Cerebellar cortex (tissue), 1 donor: ENCODE measurements at regions not wholly inside any gene's neighbourhood (a gene's known extent, or its start where the extent isn't known, plus 50 kb on each side); places are given as distances from the start of the nearest gene placed in this dataset.
"Not testable (repeated sequence)": the region's sequence is repeated elsewhere in the genome, so short reads cannot be mapped to it uniquely, and the experiment has no call there.

ENCODE experiments used
- DNase-seq: peaks from one replicate; pipeline ENCODE4 v3.0.0-alpha.2; 2015; ENCODE audit warnings: low spot score

DNA sequence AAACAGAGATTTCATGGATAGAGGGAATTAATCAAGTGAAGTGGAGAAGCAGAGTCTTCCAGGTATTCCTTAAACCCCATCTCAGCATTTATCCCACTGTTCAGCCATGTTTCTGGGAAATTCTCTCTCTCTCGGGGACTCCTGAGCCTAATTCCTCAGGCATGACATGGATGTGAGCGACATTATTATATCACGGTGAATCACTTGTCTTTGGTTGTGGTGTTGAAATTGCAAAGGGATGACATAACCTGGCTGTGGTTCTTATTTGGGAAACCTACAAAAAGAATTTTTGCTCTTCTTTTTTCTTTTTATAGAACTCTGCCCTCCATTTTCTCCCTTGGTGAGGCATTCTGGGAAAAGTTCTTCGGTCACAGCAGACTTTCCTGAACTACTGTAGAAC, 457.9 kb upstream of the PTGER4 start:
- DNase-seq, result no peak

DNA sequence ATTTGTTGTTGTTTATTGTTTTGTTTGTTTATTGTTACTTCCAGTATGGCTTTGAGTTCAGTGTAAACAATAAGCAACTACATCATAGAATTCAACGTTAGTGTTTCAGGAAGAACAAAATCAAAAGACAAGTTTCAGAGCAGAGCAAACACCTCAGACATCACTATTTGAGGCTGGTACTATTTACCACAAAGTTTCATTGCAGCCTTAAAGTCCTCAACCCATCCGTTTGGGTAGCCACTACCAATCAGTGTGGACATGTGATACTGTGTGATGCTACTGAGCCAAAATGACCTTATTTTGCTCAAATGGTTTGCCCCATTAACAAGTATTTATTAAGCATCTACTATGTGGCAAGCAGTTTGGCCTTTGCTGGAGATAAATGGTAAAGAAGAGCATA, 458.5 kb upstream of the PTGER4 start:
- no peak for DNase-seq

GRCh38 chr5:40220260-40220659, 459.5 kb upstream of the PTGER4 start:
- DNase-seq, result no peak

- DNase-seq, result no peak
These were observed 462.2 kb upstream of the PTGER4 start for GRCh38 chr5:40217553-40217952.

- DNase-seq, result no peak
These were observed 469.0 kb upstream of the PTGER4 start for GRCh38 chr5:40210694-40211093.

DNA sequence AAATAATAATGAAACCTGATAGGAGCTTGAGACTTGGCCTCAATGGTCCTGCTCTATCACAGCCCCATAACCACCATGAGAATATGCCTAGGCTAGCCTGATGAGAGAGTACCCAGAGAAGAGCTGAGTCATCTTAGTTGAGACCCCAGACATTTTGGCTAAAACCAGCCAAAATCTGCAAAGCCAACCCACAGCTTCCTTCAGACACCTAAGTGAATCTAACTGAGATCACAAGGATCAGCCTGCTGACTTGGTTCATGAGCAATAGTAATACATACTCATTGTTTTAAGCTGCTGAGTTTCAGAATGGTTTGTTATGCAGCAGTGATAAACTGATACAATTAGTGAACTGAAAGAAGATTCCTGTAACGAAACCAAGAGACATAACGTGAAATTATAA, 473.7 kb upstream of the PTGER4 start:
- no peak for DNase-seq

- no peak for DNase-seq
These were observed 475.6 kb upstream of the PTGER4 start for GRCh38 chr5:40204144-40204543.

DNA sequence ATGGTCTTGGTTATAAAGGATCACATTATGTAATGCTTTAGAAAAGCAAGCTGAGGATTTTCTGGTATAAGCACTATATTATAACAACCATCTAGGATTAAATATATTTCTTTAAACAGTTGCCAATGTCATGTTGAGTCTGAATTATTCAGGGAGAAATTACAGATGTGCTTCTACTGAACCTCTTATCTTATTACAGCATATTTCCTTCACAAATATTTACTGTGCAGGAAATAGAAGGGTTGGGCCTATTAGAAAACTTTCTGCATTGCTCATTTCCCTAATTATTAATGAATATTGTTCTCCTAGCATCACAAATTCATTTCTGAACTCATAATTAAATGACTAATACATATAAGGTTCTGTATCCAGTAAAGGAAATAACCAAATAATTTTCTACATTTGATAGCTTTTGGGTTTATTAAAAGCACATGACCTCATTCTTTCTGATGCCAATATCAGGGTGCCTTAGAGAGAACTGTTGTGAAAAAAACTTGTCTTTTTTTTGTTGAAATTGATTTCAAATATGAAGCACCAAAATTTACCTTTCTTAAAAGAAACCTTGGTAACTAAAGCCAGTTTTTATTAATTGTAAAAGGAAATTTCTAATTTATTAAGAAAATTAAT, 476.8 kb upstream of the PTGER4 start:
- DNase-seq, result no peak

DNA sequence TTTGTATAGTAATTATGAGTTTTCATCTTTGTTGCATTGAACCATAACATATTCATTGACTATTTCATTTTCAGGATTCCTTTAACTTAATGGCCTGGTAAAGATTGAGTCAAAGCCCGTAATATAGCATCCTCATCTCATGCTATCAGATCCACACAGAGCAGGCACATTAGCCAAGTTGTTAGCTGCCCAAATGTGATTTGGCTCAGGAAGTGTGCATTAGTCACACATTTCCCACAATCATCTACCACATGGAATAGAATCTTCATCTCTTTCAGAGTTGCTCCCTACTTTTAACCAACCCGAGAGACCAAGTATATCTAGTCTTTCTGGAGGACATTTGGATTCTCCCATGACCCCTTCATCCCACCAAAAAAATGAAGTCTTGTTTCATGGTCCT, 481.0 kb upstream of the PTGER4 start:
- DNase-seq, result no peak

- DNase-seq, result not testable (repeated sequence)
These were observed 484.1 kb upstream of the PTGER4 start for GRCh38 chr5:40195574-40195973.

- DNase-seq, result no peak
These were observed 488.6 kb upstream of the PTGER4 start for GRCh38 chr5:40191150-40191549.

DNA sequence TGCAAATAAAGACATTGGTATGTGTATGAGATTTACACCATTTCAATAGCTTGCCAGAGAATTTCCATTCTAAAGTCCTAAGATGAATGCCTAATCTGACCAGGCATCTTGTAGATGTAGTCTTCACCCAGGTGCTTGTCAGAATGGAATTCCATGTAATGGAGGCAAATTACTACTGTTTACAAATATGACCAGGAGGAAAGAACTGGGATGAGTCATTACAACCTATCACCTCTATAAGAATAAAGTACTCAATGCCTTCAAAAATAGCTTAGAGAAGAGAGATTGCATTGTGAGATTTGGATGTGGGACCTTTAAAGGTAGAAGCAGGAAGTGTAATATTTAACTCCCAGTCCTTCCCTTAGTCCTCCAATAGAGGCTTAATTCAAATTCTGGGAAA, 507.0 kb upstream of the PTGER4 start:
- DNase-seq, result no peak

- DNase-seq, result no peak
These were observed 507.7 kb upstream of the PTGER4 start for GRCh38 chr5:40171971-40172370.

- DNase-seq, result no peak
These were observed 512.4 kb upstream of the PTGER4 start for GRCh38 chr5:40167283-40167682.

GRCh38 chr5:40166802-40167201, 512.9 kb upstream of the PTGER4 start:
- no peak for DNase-seq

GRCh38 chr5:40165789-40166728, 513.7 kb upstream of the PTGER4 start:
- no peak for DNase-seq

DNA sequence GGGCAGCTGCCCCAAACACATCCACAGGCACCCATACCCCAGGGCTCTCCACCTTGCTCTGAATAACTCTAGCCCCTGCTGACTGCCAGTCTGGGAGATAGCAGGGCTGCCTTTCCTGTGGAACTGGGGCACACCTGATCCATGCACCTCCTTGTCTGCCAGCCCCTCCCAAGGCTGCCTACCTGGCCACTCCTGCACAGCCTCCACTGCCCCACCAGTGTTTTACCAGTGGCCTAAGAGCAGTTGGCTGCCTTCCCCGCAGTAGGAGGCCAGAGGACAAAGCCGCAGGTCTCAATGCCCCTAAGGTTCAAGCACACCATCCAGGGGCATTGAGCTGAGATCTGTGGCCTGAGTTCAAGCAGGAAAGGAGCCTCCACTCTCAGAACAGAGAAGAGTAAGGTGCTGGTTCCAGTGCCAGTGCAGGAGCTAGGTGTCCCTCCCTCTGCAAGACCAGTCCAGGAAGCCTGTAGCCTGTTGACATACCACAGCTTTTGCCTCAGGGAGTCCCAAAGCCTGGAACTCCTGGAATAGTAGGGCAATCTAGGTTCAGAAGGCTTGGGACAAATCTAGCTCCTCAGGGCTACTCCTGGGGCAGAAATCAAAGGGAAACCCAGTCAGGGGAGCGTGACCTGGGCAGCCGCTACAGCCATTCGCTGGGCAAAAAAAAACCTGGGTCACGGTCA, 514.5 kb upstream of the PTGER4 start:
- DNase-seq, result no peak

GRCh38 chr5:40160435-40160834, 519.3 kb upstream of the PTGER4 start:
- DNase-seq, result no peak

DNA sequence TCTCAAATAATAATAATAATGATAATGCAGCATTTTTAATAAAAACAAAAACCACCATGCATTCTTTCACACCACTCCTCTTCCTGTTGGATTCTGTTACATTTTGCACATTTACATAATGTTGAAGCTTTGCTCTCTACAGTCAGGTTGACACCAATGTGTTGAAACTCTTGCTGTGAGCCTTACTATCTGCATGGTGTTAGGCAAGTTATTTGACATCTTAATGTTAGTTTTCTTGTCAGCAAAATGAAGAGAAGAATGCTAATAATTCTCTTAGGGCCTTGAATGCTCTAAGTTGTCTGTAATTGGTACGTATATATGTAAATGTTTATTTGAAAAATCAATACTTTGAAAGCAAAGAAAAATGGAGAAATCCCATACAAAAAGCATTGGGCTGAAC, 525.5 kb upstream of the PTGER4 start:
- no peak for DNase-seq

DNA sequence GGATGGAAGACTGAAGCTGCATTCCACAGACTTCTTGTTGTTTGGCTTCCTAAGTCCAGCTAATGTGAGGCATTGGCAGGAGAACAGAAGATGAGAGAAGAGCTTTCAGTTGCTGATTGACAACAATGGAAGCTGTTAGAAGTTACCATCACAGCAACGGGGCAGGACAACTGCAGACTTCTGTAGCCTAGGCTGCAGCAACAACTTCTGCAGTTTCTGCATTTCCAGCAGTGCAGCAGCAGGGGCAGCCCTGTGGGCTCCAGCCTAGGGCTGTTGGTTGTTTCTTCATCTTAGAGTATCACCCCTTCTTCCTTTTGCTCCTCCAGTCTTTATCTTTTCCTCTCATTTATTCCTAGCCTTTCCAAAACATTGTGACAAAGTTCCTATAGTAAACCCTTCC, 528.8 kb upstream of the PTGER4 start:
- no peak for DNase-seq

- no peak for DNase-seq
These were observed 537.8 kb upstream of the PTGER4 start for GRCh38 chr5:40141896-40142295.

DNA sequence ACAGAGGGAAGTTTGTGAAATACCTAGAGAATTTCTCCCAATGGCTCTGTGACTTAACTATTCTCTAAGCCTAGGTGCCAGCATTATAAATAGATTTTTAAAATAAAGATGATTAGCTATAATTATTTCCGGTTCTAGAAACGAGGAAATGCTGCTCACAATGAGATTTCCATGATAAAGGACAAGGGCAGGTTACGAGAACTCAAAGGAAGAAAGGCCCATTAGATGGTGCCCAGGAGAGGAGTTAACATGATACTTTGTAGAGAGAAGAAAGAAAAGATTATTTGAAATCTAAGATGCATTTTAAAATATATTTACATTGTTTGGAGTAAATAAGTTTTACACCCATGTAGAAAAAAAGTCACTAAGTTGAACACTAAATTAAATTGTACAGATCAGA, 538.3 kb upstream of the PTGER4 start:
- no peak for DNase-seq

- no peak for DNase-seq
These were observed 542.5 kb upstream of the PTGER4 start for GRCh38 chr5:40137223-40137622.
